H1 (cell line): ENCODE measurements at regions not wholly inside any gene's neighbourhood (a gene's known extent, or its start where the extent isn't known, plus 50 kb on each side); places are given as distances from the start of the nearest gene placed in this dataset.

Experiments used
- RAD21 ChIP-seq, 2 experiments: IDR thresholded peaks in 1 of 2; conservative IDR thresholded peaks in 1 of 2; 2 replicates each; pipeline ENCODE4 v1.6.1; 2011; ENCODE audit warnings: low read depth in 2 of 2, low read length in 2 of 2, improper control_type of control experiment in 1 of 2, inconsistent platforms in 1 of 2, mild to moderate bottlenecking in 1 of 2, moderate library complexity in 1 of 2

DNA sequence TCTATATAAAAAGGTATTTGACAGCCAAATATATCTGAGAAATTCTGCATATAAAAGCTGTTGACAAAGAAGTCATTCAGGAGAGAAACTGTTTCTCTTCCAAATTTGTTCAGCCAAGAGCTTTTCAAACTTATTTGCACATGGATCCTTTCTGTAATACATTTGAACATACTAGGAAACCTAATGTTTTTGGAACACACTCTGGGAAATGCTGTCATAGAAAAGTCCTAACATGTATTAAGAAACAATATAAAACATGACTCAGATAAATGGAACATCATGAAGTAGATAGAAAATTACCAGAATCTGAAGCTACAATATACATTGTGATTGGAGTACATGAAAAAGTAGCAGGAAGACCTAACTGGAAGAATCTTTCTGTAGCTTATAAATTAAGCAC is 781.5 kb upstream of the EPHA5 start (continued):
- TF ChIP-seq RAD21 (IDR thresholded peaks at IDR 0.05 in 1 of 2, conservative IDR thresholded peaks at IDR 0.05 in 1 of 2; ENCODE audit: low read depth in 2 of 2, low read length in 2 of 2), result no peak
- TF ChIP-seq, all 59 proteins: peak for 0
